ENCODE measurements at regions not wholly inside any gene's neighbourhood (a gene's known extent, or its start where the extent isn't known, plus 50 kb on each side); places are given as distances from the start of the nearest gene placed in this dataset.

- no peak for DNase-seq
Measured at GRCh38 chr10:60664859-60665258, 113.4 kb upstream of the CDK1 start.

GRCh38 chr10:60663850-60664249, 114.4 kb upstream of the CDK1 start:
- DNase-seq = no peak

- no peak for DNase-seq
Measured at GRCh38 chr10:60662917-60663614, 115.2 kb upstream of the CDK1 start.

DNA sequence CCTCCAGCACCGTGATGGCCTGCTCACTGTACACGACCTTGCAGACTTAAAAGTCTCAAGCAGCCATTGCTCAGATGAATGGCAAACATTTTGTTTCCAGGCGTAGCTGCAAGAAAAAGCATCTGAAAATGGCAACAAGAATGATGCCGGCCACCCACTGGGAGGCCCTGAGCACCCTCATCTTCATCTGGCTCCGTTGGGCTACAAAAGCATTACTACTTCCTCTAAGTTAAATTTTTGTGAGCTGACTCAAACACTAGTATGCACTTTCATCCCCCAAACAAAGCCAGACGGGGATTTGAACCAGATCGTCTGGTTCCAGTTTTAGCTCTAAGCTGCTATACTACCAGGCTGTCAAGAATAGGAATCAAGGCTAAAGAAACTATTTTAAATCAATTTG, 116.6 kb upstream of the CDK1 start:
- DNase-seq = no peak

- no peak for DNase-seq
Measured at GRCh38 chr10:60660625-60661024, 117.7 kb upstream of the CDK1 start.

DNA sequence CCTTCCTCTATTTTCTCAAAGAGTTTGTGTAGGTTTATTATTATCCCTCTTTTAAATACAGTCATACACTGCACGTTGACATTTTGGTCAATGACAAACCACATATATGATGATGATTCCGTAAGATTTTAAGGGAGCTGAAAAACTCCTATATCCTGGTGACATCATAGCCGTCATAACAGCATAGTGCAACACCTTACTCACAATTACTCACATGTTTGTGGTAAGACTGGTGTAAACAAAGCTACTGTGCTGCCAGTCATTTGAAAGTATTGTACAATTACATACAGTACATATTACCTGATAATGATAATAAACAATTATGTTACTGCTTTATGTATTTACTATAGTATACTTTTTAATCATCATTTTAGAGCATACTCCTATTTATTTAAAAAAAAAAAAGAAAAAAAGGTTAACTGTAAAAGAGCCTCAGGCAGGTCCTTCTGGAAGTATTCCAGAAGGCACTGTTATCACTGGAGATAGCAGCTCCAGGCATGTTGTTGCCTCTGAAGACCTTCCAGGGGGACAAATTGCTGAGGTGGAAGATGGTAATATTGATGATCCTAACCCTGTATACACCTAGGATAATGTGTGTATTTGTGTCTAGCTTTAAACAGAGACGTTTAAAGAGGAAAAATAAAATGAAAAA, 123.3 kb upstream of the CDK1 start:
- no peak for DNase-seq

GRCh38 chr10:60652628-60653027, 125.7 kb upstream of the CDK1 start:
- no peak for DNase-seq

GRCh38 chr10:60650378-60650800, 127.9 kb upstream of the CDK1 start:
- no peak for DNase-seq

GRCh38 chr10:60649485-60650377, 128.5 kb upstream of the CDK1 start:
- DNase-seq = no peak

GRCh38 chr10:60648761-60649160, 129.5 kb upstream of the CDK1 start:
- no peak for DNase-seq

DNA sequence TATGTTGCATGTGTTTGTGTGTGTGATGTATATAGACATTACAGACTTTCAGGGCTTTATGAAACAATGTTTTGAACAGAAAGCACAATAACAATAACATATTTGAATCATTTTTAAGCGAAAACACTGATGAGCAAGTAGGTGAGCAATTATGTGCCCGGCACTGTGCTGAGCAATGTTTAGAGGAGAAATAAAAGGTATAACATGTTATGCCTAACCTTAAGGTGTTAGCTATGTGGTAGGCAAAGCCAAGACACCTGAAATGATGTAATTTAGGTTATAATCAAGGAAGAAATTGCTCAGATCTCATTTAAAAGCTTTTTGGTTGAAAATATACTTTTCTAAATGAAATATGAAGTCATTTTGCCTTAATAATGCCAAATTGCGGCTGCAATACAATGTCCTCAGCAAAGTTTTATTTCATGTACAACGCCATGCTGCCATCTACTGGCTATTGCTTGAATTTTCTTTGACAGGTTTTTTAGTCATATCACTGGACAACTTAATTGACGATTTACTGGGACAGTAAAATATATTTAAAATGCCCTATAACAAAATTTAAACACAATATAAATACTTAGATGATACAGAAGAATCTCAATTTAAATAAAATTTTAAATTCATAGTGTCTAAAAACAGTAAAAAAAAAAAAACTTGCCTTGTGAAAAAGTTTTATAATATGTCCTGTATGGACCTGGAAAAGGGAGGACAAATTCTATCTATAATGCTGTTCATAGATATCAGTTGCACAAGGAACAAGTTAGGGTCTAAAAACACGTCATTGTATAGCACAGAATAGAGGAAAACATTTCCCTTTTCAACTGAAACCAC, 131.1 kb upstream of the CDK1 start:
- peak; percentile 68 for DNase-seq

DNA sequence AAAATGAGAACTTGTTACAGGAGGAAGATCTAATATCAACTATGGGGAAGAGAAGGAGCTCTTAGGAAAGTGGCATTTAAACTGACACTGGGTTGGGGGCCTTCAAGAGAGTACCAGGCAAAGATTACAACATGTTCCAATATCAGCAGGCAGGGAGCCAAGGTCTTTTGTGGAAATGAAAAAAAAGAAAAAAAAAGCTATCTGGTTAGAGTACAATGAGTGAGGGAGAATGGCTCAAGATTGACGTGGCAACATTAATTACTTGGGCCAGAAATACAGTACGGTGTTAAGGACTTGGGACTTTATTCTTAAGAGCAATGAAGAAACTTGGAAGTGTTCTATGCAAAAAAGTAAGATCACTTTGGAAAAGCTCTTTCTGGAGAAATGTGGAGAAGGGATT, 132.3 kb upstream of the CDK1 start:
- no peak for DNase-seq

DNA sequence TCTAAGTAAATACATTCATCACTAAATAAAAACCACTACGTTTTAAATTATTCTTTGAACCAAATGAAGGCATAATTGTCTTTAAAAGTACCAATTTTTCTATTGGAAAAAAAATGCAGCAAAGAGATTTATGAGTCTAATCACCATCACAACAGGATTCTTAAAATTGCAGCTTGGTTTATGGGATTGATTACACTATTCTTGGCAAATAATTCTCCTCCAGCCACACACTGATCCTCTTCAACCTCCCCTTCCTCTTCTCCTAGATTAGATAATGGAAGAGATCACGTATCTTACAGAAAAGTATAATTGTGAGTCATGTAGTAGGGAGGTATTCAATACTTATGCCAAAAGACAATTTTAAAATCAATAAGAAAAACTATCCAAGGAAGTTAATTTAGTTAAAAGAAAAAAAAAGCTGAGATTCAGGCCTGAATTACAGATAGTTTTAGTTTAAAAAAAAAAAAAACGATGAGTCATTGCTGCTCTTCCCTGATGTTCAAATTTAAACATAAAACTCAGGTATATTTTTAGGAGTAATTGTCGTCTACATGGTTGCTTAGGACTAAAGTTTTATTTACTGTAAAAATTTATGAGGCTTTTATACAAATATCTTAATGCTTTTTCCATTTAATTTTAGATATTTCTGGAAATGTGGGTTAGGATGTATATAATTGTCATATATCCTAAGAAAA, 133.7 kb upstream of the CDK1 start:
- no peak for DNase-seq

DNA sequence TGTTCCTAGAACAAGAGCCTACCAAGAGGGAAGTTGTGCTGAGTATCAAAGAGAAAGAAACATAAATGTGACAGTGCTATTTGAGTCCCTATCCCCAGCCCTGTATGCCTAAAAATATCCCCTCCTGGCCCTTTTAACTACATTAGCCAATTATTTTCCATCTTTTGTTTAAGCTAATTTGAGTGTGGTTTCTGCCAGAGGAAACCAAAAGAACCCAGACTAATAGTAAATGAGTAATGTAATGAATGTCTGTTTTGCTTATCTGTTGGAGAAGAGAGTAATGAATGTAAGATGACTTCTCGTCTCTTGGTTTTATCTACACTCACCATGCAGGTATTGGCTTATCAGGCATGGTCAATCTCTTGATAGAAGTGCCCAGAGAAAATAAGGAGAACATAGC, 134.4 kb upstream of the CDK1 start:
- no peak for DNase-seq

DNA sequence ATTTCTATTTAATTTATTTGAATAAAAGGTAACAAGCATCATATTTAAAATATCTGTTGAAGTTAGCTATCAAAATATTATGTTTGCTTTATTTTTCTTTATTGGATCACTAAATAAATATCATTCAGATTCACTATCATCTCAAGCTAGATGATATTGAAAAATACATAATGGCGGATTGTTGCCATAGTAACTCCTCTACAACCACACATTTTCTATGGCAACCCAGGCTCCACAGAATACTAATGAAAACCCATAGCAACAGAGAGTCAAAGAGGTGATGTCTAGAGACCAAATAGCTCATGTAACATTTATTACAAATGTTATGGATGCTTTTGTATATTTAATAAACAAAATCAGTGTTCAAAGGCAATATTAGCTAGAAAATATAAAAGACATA, 148.9 kb upstream of the CDK1 start:
- DNase-seq = no peak

DNA sequence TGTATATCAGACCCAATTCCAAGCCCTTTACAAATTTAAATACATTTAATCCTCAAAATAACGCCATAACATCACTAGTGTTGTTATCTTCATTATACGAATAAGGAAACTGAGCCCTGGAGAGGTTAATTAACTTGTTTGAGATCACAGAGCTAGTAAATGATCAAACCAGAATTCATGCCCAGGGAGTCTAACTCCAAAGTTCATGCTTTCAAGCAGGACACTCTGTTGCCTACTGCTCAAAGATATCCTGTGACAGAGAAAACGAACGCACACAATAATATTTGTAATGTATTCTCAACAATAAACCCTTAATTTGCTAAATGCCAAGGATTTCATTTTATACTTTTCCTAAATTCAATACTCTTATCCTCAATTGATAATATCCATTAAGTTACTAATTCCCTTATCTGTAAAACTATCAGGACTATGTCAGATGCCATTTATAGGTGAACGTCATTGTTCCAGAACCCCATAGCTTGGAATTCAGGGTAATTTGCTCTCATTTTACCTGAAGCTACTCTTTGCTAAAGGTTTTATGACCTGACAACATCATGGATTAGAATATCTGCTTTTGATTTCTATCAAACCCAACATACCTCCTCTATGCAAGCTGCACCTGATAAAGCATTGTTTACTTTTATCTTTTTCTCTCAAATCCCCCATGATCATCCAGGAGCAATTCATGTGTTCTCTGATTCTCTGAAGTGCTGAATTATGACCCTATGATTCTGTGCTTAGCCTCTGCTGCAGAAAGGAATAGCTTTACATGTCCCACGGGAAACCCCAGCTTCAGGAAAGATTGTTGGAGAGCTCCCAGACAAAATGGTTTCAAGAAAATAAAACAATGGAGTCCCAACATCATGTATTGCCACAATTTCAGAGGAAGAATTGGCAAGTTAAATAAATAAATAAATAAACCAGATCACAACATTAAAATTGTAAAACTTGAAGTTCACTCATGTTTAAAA, 150.2 kb upstream of the CDK1 start:
- no peak for DNase-seq

DNA sequence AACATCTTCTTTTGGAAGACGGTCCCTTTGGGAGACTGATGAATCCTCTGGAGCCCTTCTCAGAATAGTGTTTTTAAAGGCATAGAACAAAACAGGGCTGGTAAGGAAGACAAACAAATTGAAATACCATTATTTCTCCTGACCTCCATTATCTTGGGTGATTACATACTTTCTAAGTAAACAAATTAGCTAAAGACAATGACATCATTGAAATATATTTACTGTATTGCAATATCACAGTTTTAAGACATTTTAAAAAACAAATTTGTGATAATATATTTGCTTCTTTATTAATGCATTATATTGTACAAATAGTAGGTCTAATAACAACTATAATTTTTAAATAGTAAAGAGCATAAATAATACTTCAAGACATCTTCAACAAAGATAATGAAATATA, 152.2 kb upstream of the CDK1 start:
- no peak for DNase-seq

DNA sequence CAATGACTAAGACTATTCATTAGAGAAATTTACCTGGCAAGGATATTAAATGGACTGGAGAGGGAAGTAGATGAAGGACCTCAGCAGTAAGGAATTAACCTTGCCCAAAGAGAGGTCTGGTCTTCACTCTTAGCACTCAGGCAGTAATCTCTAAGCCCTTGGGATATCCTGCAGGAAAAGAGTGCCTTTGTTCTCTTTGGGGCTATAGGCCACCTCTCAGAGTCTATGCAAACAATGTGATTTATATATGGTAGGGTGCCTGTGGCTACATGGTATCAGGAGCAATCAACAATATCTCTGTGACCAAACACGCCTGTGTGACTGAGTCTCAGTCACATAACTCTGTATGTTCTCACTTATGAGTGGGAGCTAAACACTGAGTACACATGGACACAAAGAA, 154.7 kb upstream of the CDK1 start:
- no peak for DNase-seq

- DNase-seq = no peak
Measured at GRCh38 chr10:60621018-60621417, 157.3 kb upstream of the CDK1 start.

DNA sequence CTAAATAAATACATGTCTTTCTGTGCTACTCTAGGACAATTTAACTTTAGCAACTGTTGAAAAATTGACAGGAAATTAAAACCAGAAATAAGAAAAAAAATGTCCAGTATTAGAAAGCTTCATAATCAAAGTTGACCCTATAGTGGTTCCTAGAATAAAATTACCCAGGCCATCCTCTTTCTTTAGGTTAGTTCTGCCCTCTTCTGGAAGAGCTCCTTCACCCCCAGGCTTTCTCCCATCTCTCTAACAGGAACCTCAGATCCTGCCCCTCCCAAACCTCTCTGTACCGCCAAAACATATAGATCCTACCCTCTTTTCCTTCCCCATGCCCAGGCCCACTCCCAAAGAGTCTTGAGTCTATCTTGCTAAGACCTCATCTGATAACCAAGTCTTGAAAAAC, 159.4 kb upstream of the CDK1 start:
- DNase-seq = no peak

Data from left kidney (tissue), 1 donor.